ENCODE measurements at regions not wholly inside any gene's neighbourhood (a gene's known extent, or its start where the extent isn't known, plus 50 kb on each side); places are given as distances from the start of the nearest gene placed in this dataset.

GRCh38 chr9:84481231-84481630, 140.7 kb upstream of the SLC28A3 start:
- H3K9me3 ChIP-seq (ENCODE audit: severe bottlenecking): no peaks in the 10 kb centered on the region
- ATAC-seq (ENCODE audit: low read depth) (no peak), DNase-seq (ENCODE audit: low spot score) (no peak)
- TF ChIP-seq CTCF (IDR thresholded peaks at IDR 0.05; ENCODE audit: poor library complexity, severe bottlenecking): no peak
- no peaks in the 10 kb centered on the region for H3K36me3 ChIP-seq (ENCODE audit: low read depth)
- no peak overlapping the region for H3K4me3 ChIP-seq (ENCODE audit: severe bottlenecking)
- H3K27me3 ChIP-seq (ENCODE audit: insufficient read depth, poor library complexity, severe bottlenecking): no peaks in the 10 kb centered on the region
- no peak overlapping the region for H3K27ac ChIP-seq (ENCODE audit: poor library complexity, severe bottlenecking)
- no peaks in the 10 kb centered on the region for H3K4me1 ChIP-seq (ENCODE audit: insufficient read depth, poor library complexity, severe bottlenecking)

GRCh38 chr9:84481636-84482218, 141.2 kb upstream of the SLC28A3 start:
- no peak for TF ChIP-seq CTCF (IDR thresholded peaks at IDR 0.05; ENCODE audit: poor library complexity, severe bottlenecking)
- ATAC-seq (ENCODE audit: low read depth) (no peak), DNase-seq (ENCODE audit: low spot score) (no peak)
- Histone ChIP-seq H3K4me1 (ENCODE audit: insufficient read depth, poor library complexity, severe bottlenecking) (no peaks in the 10 kb centered on the region), H3K27me3 (ENCODE audit: insufficient read depth, poor library complexity, severe bottlenecking) (no peaks in the 10 kb centered on the region), H3K4me3 (ENCODE audit: severe bottlenecking) (no peak overlapping the region), H3K27ac (ENCODE audit: poor library complexity, severe bottlenecking) (no peak overlapping the region), H3K36me3 (ENCODE audit: low read depth) (no peaks in the 10 kb centered on the region), H3K9me3 (ENCODE audit: severe bottlenecking) (no peaks in the 10 kb centered on the region)

GRCh38 chr9:84482607-84483006, 142.0 kb upstream of the SLC28A3 start:
- no peaks in the 10 kb centered on the region for H3K36me3 ChIP-seq (ENCODE audit: low read depth)
- no peaks in the 10 kb centered on the region for H3K9me3 ChIP-seq (ENCODE audit: severe bottlenecking)
- no peaks in the 10 kb centered on the region for H3K4me1 ChIP-seq (ENCODE audit: insufficient read depth, poor library complexity, severe bottlenecking)
- no peak for ATAC-seq (ENCODE audit: low read depth)
- no peak for DNase-seq (ENCODE audit: low spot score)
- no peak for TF ChIP-seq CTCF (IDR thresholded peaks at IDR 0.05; ENCODE audit: poor library complexity, severe bottlenecking)
- H3K4me3 ChIP-seq (ENCODE audit: severe bottlenecking): no peak overlapping the region
- H3K27ac ChIP-seq (ENCODE audit: poor library complexity, severe bottlenecking): no peak overlapping the region
- H3K27me3 ChIP-seq (ENCODE audit: insufficient read depth, poor library complexity, severe bottlenecking): no peaks in the 10 kb centered on the region

GRCh38 chr9:84484172-84484571, 143.6 kb upstream of the SLC28A3 start:
- ATAC-seq (ENCODE audit: low read depth) (no peak), DNase-seq (ENCODE audit: low spot score) (no peak)
- no peaks in the 10 kb centered on the region for H3K36me3 ChIP-seq (ENCODE audit: low read depth)
- H3K27ac ChIP-seq (ENCODE audit: poor library complexity, severe bottlenecking): no peak overlapping the region
- no peak overlapping the region for H3K4me3 ChIP-seq (ENCODE audit: severe bottlenecking)
- no peak for TF ChIP-seq CTCF (IDR thresholded peaks at IDR 0.05; ENCODE audit: poor library complexity, severe bottlenecking)
- no peaks in the 10 kb centered on the region for H3K9me3 ChIP-seq (ENCODE audit: severe bottlenecking)
- H3K4me1 ChIP-seq (ENCODE audit: insufficient read depth, poor library complexity, severe bottlenecking): no peaks in the 10 kb centered on the region
- H3K27me3 ChIP-seq (ENCODE audit: insufficient read depth, poor library complexity, severe bottlenecking): no peaks in the 10 kb centered on the region

GRCh38 chr9:84485539-84485938, 145.0 kb upstream of the SLC28A3 start:
- Histone ChIP-seq H3K4me1 (ENCODE audit: insufficient read depth, poor library complexity, severe bottlenecking) (no peaks in the 10 kb centered on the region), H3K27me3 (ENCODE audit: insufficient read depth, poor library complexity, severe bottlenecking) (no peaks in the 10 kb centered on the region), H3K27ac (ENCODE audit: poor library complexity, severe bottlenecking) (no peak overlapping the region), H3K9me3 (ENCODE audit: severe bottlenecking) (no peaks in the 10 kb centered on the region), H3K36me3 (ENCODE audit: low read depth) (no peaks in the 10 kb centered on the region), H3K4me3 (ENCODE audit: severe bottlenecking) (no peak overlapping the region)
- DNase-seq (ENCODE audit: low spot score): no peak
- TF ChIP-seq CTCF (IDR thresholded peaks at IDR 0.05; ENCODE audit: poor library complexity, severe bottlenecking): no peak
- ATAC-seq (ENCODE audit: low read depth): peak; percentile 58
